ENCODE measurements at regions not wholly inside any gene's neighbourhood (a gene's known extent, or its start where the extent isn't known, plus 50 kb on each side); places are given as distances from the start of the nearest gene placed in this dataset.

- DNase-seq (ENCODE audit: low read depth in 4 of 4, low spot score in 1 of 4): no peak
Measured at GRCh38 chr11:116507849-116508695, 264.7 kb downstream of the BUD13 start.

GRCh38 chr11:116507016-116507415 is 265.8 kb downstream of the BUD13 start:
- DNase-seq (ENCODE audit: low read depth in 4 of 4, low spot score in 1 of 4): no peak

DNA sequence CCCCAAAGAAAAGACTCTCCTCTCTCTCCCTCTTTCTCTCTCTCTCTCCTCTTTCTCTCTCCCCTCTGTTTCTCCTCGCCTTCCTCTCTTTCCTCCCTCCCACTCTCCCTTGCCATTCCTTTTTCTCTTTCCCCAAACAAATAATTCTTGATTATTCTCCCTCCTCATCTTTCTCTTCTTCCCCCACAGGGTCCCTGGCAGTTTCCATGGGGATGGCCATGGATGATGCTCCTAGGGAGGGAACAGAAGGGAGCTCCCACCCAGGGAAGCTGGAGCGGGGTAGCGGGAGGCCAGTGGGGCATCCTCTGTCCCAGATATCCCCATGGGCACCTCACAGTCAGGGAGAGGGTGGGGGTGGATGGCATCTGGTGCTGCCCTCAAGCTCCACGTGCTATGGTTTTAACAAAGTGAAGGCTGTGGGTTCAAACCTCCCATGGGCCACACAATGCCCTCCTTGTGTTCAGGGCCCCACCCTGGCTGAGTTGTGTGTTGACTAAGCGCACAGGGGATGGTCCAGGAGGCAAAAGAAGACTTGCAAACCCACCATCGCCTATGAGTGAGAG is 266.4 kb downstream of the BUD13 start:
- no peak for DNase-seq (ENCODE audit: low read depth in 4 of 4, low spot score in 1 of 4)

GRCh38 chr11:116505298-116506262 is 267.2 kb downstream of the BUD13 start:
- DNase-seq (ENCODE audit: low read depth in 4 of 4, low spot score in 1 of 4): no peak

DNA sequence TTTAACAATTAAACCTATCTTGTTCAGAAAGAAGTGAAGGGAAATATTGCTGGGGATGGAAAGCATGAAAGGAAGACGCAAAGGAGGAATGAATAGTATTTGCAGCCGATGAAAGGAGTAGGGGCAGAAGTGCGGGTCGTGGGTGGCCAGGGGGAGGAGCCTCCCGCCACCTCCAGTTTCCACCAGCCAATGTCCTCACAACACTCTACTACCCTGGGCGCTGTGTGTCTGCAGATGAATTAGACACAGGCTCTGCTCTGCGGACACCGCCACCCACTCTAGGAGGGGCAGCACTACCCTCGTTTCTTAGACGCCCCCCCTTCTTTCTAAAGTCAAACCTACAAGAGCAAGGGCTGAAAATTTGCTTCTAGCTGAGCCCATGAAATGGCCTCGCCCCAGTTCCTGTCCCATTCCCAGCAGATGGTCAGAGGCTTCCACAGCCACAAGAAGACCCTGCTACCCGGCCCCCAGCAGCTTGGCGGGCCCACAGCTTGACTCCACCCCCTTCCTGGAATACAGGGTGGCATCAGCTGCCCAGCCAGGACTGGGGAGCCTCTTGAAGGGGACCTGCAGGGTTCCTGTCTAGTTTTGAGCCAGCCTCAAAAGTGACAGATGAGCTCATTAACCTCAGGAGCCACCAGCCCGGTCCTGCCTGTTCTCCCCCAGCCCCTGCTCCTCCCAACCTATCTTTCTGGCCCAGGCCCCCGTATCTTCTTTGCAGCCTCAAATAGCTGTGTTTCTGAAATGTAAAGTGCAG is 268.1 kb downstream of the BUD13 start:
- DNase-seq (ENCODE audit: low read depth in 4 of 4, low spot score in 1 of 4): no peak

DNA sequence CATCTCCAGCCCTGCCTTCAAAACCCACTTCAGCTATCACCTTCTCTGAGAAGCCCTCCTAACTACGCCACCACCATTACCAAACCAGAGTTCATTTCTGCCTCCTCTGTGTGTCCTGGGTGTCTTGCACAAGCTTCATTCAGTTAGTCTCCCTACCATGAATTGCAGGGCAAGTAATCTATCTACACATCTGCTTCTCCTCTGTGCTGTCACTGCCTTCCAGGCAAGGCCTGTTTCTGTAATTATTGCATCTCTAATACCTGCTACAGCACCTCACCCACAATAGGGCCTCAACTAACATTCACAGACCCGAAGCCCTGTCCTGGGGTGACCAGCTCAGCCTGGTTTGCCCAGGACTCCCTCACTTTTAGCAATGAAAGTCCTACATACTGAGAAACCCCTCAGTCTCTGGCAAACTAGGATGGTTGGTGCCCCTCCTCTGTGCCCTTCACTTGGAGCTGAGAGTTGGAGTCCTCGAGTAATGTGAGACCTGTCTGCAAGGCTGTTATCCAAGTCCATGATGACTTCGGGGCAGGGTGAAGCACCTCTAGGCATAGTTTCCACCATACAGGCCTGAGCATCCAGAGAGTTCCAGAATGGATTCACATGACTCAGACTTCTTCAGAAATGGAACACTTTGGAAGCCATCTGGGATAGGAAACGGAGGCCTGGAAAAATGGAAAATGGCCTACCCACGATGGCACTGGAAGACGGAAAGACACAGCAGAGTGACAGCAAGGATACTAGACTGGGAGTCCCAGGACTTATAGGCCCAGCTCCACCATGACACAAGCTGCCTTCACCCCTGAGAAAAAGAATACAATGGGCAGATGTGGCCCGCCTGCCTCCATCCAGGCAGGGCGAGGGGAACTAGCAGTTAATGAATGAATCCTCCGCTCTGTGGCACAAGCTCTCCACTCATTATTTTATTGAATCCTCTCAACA is 269.3 kb downstream of the BUD13 start:
- no peak for DNase-seq (ENCODE audit: low read depth in 4 of 4, low spot score in 1 of 4)

DNA sequence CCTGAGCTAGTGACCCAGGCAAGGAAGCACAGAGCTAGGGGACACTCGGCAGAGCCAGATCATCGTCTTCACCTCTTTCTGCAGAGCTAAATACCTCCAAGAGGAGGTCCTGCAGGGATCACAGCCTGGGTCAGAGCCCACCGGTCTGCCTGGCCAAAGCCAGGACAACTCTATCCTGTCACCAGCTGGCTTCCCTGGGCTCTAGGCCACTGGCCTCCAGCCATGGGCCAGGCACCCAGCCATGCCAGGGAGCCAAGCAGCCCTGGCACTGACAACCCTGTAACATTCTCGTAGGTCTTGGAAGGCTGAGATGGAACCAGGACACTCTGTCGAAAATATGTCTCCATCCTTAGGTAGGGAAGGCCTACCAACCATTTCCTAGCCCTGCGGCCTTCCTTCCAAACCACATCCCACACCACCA is 270.1 kb downstream of the BUD13 start:
- DNase-seq (ENCODE audit: low read depth in 4 of 4, low spot score in 1 of 4): no peak

DNA sequence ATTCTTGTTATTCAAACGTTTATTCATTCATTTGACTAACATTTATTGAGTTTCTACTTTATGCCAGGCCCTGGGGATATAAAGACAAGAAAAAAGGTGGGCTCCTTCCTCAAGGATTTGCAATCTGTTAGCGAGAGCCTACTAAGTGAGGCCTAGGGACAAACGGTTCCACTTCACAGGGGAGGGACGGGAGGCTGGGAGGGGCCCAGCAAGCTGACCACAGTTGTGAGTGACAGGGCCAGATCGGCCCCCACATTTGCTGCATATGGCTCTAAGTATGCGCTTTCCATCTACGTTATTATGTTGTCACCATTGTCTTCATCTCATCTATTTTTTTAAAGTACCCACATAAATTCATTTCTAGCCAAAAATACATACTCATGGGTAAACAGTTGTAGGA is 271.1 kb downstream of the BUD13 start:
- no peak for DNase-seq (ENCODE audit: low read depth in 4 of 4, low spot score in 1 of 4)

GRCh38 chr11:116500947-116501602 is 271.7 kb downstream of the BUD13 start:
- DNase-seq (ENCODE audit: low read depth in 4 of 4, low spot score in 1 of 4): no peak

GRCh38 chr11:116500026-116500946 is 272.5 kb downstream of the BUD13 start:
- DNase-seq (ENCODE audit: low read depth in 4 of 4, low spot score in 1 of 4): no peak

DNA sequence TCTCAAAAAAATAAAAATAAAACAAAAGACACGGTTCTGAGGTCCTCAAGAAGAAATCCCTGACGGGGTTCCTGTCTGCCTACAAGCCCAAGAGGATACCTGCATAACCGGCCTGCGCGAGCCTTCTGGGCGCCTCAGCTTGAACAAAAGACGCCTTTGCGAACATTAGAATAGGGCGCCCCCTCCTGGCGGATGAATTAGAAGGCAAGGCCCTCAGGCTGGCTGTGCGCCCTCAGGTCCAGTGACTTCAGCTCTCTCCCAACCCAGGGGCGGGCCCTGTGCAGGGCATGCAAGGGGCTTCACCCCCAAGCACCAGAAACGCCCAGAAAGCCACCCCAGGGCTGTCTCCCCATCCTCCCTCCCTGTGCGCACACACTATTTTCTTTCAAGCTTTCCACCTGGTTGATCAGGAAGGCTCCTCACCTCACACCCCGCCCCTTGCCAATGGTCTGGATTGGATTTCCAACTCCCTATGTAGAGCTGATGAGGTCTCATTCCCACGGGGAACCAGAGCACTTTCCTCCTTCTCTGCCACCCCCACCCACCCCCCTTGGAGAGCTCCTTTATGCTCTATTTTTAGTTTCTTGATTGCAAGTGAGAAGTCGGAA is 273.3 kb downstream of the BUD13 start:
- peak in 3 of 4 experiments; percentile 8 to 57 (median 29) for DNase-seq (ENCODE audit: low read depth in 4 of 4, low spot score in 1 of 4)

GRCh38 chr11:116498161-116498560 is 274.6 kb downstream of the BUD13 start:
- DNase-seq (ENCODE audit: low read depth in 4 of 4, low spot score in 1 of 4): no peak

GRCh38 chr11:116492600-116492999 is 280.2 kb downstream of the BUD13 start:
- no peak for DNase-seq (ENCODE audit: low read depth in 4 of 4, low spot score in 1 of 4)

- no peak for DNase-seq (ENCODE audit: low read depth in 4 of 4, low spot score in 1 of 4)
Measured at GRCh38 chr11:116488836-116489389, 283.9 kb downstream of the BUD13 start.

GRCh38 chr11:116485425-116485824 is 287.4 kb downstream of the BUD13 start:
- DNase-seq (ENCODE audit: low read depth in 4 of 4, low spot score in 1 of 4): no peak

DNA sequence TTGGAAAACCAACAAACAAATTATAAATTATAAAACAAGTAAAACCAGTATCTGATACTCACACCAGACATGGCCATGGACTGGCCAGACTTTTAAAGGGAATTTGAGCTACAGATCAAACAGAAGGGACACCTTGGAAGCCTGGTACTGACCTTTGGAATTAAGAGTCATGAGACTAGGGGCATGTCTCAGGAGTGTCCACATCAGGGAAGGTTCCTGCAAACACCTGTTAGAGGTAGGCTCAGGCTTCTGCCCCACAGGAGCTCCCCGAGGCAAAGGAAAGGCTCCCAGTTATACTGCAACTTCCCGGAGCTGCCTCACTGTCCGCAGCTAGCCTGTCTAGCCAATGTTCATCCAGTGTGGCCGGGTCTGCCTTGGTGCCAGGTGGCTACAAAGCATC is 290.1 kb downstream of the BUD13 start:
- DNase-seq (ENCODE audit: low read depth in 4 of 4, low spot score in 1 of 4): no peak

DNA sequence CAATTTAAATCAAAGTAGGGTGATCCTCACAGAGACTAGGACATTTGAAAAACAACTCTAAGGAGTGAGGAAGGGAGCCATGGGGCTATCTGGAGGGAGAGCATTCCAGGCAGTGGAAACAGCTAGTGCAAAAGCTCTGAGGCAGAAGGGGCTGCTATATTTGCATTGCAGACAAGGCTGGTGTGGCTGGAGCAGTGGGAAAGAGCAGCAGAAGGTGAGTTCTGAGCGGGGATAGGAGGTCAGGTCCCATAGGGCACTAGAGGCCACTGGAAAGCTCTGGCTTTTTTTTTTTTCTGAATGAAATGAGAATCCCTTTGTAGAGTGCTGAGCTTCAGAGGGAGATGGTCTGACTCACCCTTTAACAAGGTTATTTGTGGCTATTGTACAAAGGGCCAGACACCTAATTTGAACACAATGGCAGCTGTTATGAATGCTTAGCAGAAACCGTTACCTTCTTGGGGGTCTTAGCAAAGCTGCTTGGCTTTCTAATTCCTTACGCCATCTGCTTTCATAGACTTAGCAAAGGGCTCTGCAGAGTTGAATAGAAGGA is 291.6 kb downstream of the BUD13 start:
- DNase-seq (ENCODE audit: low read depth in 4 of 4, low spot score in 1 of 4): no peak

Measured in stimulated activated CD4-positive, alpha-beta T cell treated with anti-CD3 and anti-CD28 coated beads, Interleukin-1b, Interleukin-23, amount 100 ng/mL, for 24 hours (primary cell).